K562 (cell line): ENCODE measurements at regions not wholly inside any gene's neighbourhood (a gene's known extent, or its start where the extent isn't known, plus 50 kb on each side); places are given as distances from the start of the nearest gene placed in this dataset.

ENCODE experiments used
- ATAC-seq: fragments of 200-7000 bp; cut with Tn5 transposase; 3 replicates; pipeline ENCODE4 v1.9.1; 2020; ENCODE audit warnings: moderate library complexity
- BruUV-seq: library from RNA; stranded (reverse); fragments of 400-500 nt; replicated peaks from 2 replicates; lab custom pipeline; 2021; lab: Mats Ljungman, UMichigan
- CTCF ChIA-PET: fragments of 300-600 bp; formaldehyde crosslinking; extraction: SDS; loops from one replicate; lab custom pipeline; 2021; ENCODE audit warnings: low intra/inter-chr PET ratio; lab: Yijun Ruan, JAX
- POLR2A ChIA-PET: fragments of 300-600, 350-650 bp; sonication (Branson Sonifier 250); formaldehyde crosslinking; extraction: SDS; loops from one replicate; lab custom pipeline; 2021; ENCODE audit warnings: antibody characterized with exemption, inconsistent platforms; lab: Yijun Ruan, JAX
- DNase-seq, 4 experiments: peaks; one replicate each; pipeline versions ENCODE4 v3.0.0 to v3.0.0-alpha.2; 2011 to 2018; ENCODE audit warnings: low spot score in 3 of 4, mixed read lengths in 3 of 4; ENCODE audit errors: extremely low read depth in 1 of 4
- FAIRE-seq: peaks from 2 replicates; lab custom pipeline; 2011; peaks lifted over from hg19 to GRCh38; lab: Jason Lieb, UNC
- H2AFZ ChIP-seq: 2 replicates; pipeline ENCODE4 v1.6.0; 2011; ENCODE audit warnings: low read depth, low read length, control low read depth, inconsistent platforms
- H3K27ac ChIP-seq: fragments of 200-600 bp; 3 replicates; pipeline ENCODE4 v1.8.0; 2011; ENCODE audit warnings: low read depth, mild to moderate bottlenecking, control low read depth, inconsistent platforms, low read length, moderate library complexity, mixed read lengths; ENCODE audit errors: extremely low read depth
- H3K27me3 ChIP-seq, 2 experiments: fragments of 300-600 bp in 1 of 2; 2 replicates in 1 of 2; 3 replicates in 1 of 2; pipeline versions ENCODE4 v1.6.0 to v1.8.0; 2011; ENCODE audit warnings: inconsistent platforms in 2 of 2, low read length in 2 of 2, mild to moderate bottlenecking in 1 of 2, mixed read lengths in 1 of 2, moderate library complexity in 1 of 2; ENCODE audit not compliant: control insufficient read depth in 2 of 2, insufficient read depth in 2 of 2
- H3K36me3 ChIP-seq: fragments of 300-600 bp; 3 replicates; pipeline ENCODE4 v1.8.0; 2011; ENCODE audit warnings: mild to moderate bottlenecking, low read length, inconsistent platforms; ENCODE audit not compliant: control insufficient read depth, insufficient read depth
- H3K4me1 ChIP-seq, 2 experiments: fragments of 200-600 bp in 1 of 2; replicated peaks in 1 of 2; 2 replicates in 1 of 2; 3 replicates in 1 of 2; pipeline versions ENCODE4 v1.5.1 to v1.8.0; 2011; ENCODE audit warnings: inconsistent platforms in 2 of 2, low read length in 2 of 2, mild to moderate bottlenecking in 1 of 2, mixed read lengths in 1 of 2, moderate library complexity in 1 of 2; ENCODE audit not compliant: control insufficient read depth in 2 of 2, insufficient read depth in 2 of 2
- H3K4me2 ChIP-seq: 2 replicates; pipeline ENCODE4 v1.6.1; 2011; ENCODE audit warnings: low read length, control low read depth, inconsistent platforms, mixed read lengths; ENCODE audit not compliant: insufficient read depth
- H3K4me3 ChIP-seq: fragments of 200-600 bp; sonication (generic), shearing (Covaris generic); 2 replicates; pipeline ENCODE4 v1.5.1; 2016; ENCODE audit warnings: control low read depth, inconsistent platforms
- H3K79me2 ChIP-seq: fragments of 200-600 bp; 3 replicates; pipeline ENCODE4 v1.8.0; 2011; ENCODE audit warnings: low read length, inconsistent platforms; ENCODE audit not compliant: control insufficient read depth, insufficient read depth
- H3K9ac ChIP-seq, 2 experiments: 2 replicates each; pipeline versions ENCODE4 v1.6.0 to v1.6.1; 2011; ENCODE audit warnings: low read depth in 2 of 2, low read length in 2 of 2, control low read depth in 1 of 2, inconsistent platforms in 1 of 2, mild to moderate bottlenecking in 1 of 2, mixed read lengths in 1 of 2; ENCODE audit not compliant: insufficient read depth in 1 of 2
- H3K9me1 ChIP-seq: one replicate; pipeline ENCODE4 v1.6.0; 2011; ENCODE audit warnings: inconsistent platforms, mild to moderate bottlenecking, low read length, moderate library complexity; ENCODE audit not compliant: control insufficient read depth, insufficient read depth
- H3K9me3 ChIP-seq: replicated peaks from 2 replicates; pipeline ENCODE4 v1.5.1; 2011; ENCODE audit warnings: low read depth, low read length, inconsistent platforms; ENCODE audit not compliant: control insufficient read depth, insufficient read depth
- H4K20me1 ChIP-seq: replicated peaks from 2 replicates; pipeline ENCODE4 v1.6.1; 2011; ENCODE audit warnings: low read length, inconsistent platforms, mixed read lengths; ENCODE audit not compliant: control insufficient read depth, insufficient read depth
- E2F1 ChIP-seq: sonication (generic); formaldehyde crosslinking; IDR thresholded peaks from 2 replicates; pipeline ENCODE4 v1.8.1; 2023; ENCODE audit warnings: mild to moderate bottlenecking, missing genetic modification reagents, moderate library complexity
- ETS1 ChIP-seq: conservative IDR thresholded peaks from 2 replicates; pipeline ENCODE4 v1.6.1; 2011; ENCODE audit warnings: low read depth, mild to moderate bottlenecking, low read length; ENCODE audit not compliant: control insufficient read depth
- FOXK2 ChIP-seq, 2 experiments: fragments of 450-650 bp; IDR thresholded peaks in 1 of 2; conservative IDR thresholded peaks in 1 of 2; 2 replicates each; pipeline ENCODE4 v1.6.1; 2016; ENCODE audit warnings: low read depth in 2 of 2, mild to moderate bottlenecking in 1 of 2
- MAZ ChIP-seq, 2 experiments: fragments of 450-650 bp in 1 of 2; sonication (generic) in 1 of 2; formaldehyde crosslinking; IDR thresholded peaks in 1 of 2; conservative IDR thresholded peaks in 1 of 2; 2 replicates each; pipeline versions ENCODE4 v1.4.0 to v1.5.0; 2020; ENCODE audit warnings: mild to moderate bottlenecking in 1 of 2, missing genetic modification reagents in 1 of 2
- POLR2A ChIP-seq: fragments of 450-650 bp; conservative IDR thresholded peaks from 2 replicates; pipeline ENCODE4 v1.6.1; 2016
- PPARD ChIP-seq: fragments of 250-450 bp; sonication (Bioruptor Pico); IDR thresholded peaks from 2 replicates; pipeline ENCODE4 v1.8.0; 2022; ENCODE audit warnings: inconsistent platforms, mild to moderate bottlenecking, moderate library complexity
- RBM39 ChIP-seq: fragments of 200-400 bp; formaldehyde crosslinking; optimal IDR thresholded peaks from 2 replicates; pipeline ENCODE3; 2018; ENCODE audit warnings: low read depth, low read length
- ZC3H11A ChIP-seq: IDR thresholded peaks from 2 replicates; pipeline ENCODE4 v1.6.1; 2012; ENCODE audit warnings: low read depth, low read length, improper control_type of control experiment
- ZNF354B ChIP-seq: fragments of 250-450 bp; sonication (Bioruptor Pico); IDR thresholded peaks from 2 replicates; pipeline ENCODE4 v1.4.0; 2020
- WGBS: fragments of 100-300 bp; shearing (Covaris generic); methylation state at CpG from one replicate; pipeline ENCODE4 v1.1.6; 2016; ENCODE audit warnings: low coverage, mixed read lengths; ENCODE audit not compliant: insufficient coverage; ENCODE audit errors: missing lambda C conversion rate; 5-methylcytosine and 5-hydroxymethylcytosine counted together
- in situ Hi-C: fragments of 300-500 bp; cut with MboI; formaldehyde crosslinking; loops from 4 replicates; pipeline ENCODE4 v1.15.0; 2018; ENCODE audit warnings: inconsistent platforms, mixed read lengths
- intact Hi-C: fragments of 100-400 bp; cut with micrococcal nuclease; formaldehyde crosslinking; loops from 2 replicates; pipeline ENCODE4 v1.14.2; 2022

- no peaks in the 10 kb centered on the region for H3K9me1 ChIP-seq
- FAIRE-seq, result no peak
- intact Hi-C loops (no loop called here), in situ Hi-C loops (no loop called here)
- H3K36me3 ChIP-seq, result no peaks in the 10 kb centered on the region
- H3K27ac ChIP-seq, result no peak overlapping the region
- no peak for TF ChIP-seq ZNF354B (CRISPR knock-in tag)
- TF ChIP-seq E2F1, result no peak
- no peak for TF ChIP-seq MAZ (CRISPR knock-in tag; conservative IDR thresholded peaks at IDR 0.05 in 1 of 2, IDR thresholded peaks at IDR 0.05 in 1 of 2)
- no peak for TF ChIP-seq FOXK2 (conservative IDR thresholded peaks at IDR 0.05 in 1 of 2, IDR thresholded peaks at IDR 0.05 in 1 of 2; ENCODE audit: low read depth in 2 of 2)
- TF ChIP-seq PPARD (CRISPR knock-in tag), result no peak
- no peak for TF ChIP-seq POLR2A
- no peak for TF ChIP-seq ZC3H11A
- TF ChIP-seq RBM39, result no peak
- no peak for TF ChIP-seq ETS1
- TF ChIP-seq, all 486 proteins: peak for 0
- ChIA-PET CTCF (no interaction called here), POLR2A (no interaction called here)
- H3K4me1 ChIP-seq, result no peaks in the 10 kb centered on the region
- H2AFZ ChIP-seq, result no peak overlapping the region
- no peaks in the 10 kb centered on the region for H3K27me3 ChIP-seq
- no peak overlapping the region for H3K4me2 ChIP-seq
- no peaks in the 10 kb centered on the region for H3K9me3 ChIP-seq
- no peak overlapping the region for H3K4me3 ChIP-seq
- H4K20me1 ChIP-seq, result no peaks in the 10 kb centered on the region
- 0% methylated on average over 8 of the region's 8 CpGs for WGBS
- H3K9ac ChIP-seq, result no peak overlapping the region
- H3K79me2 ChIP-seq, result no peaks in the 10 kb centered on the region
- DNase-seq (no peak), ATAC-seq (no peak)
- BruUV-seq, result no TSS peak
Observed at GRCh38 chr2:88841224-88841929, 149.9 kb downstream of the RPIA start.
